Fibroblast of lung (primary cell): ENCODE measurements at regions not wholly inside any gene's neighbourhood (a gene's known extent, or its start where the extent isn't known, plus 50 kb on each side); places are given as distances from the start of the nearest gene placed in this dataset.

Source experiments
- DNase-seq, 2 donors: peaks; one replicate each; pipeline versions ENCODE4 v3.0.0 to v3.0.0-alpha.2; 2010; ENCODE audit warnings: low read depth in 2 of 2
- H2AFZ ChIP-seq: 2 replicates; pipeline ENCODE4 v1.5.1; 2012; ENCODE audit warnings: low read length, control low read depth, inconsistent platforms
- H3K27ac ChIP-seq: 2 replicates; pipeline ENCODE4 v1.5.1; 2011; ENCODE audit warnings: low read length, control low read depth; ENCODE audit not compliant: insufficient read depth
- H3K27me3 ChIP-seq: 2 replicates; pipeline ENCODE4 v1.5.1; 2011; ENCODE audit warnings: mild to moderate bottlenecking, low read length; ENCODE audit not compliant: control insufficient read depth, insufficient read depth
- H3K36me3 ChIP-seq: 2 replicates; pipeline ENCODE4 v1.5.1; 2011; ENCODE audit warnings: low read length; ENCODE audit not compliant: control insufficient read depth, insufficient read depth
- H3K4me1 ChIP-seq: 2 replicates; pipeline ENCODE4 v1.5.1; 2011; ENCODE audit warnings: low read length; ENCODE audit not compliant: control insufficient read depth, insufficient read depth; ENCODE audit errors: extremely low read depth
- H3K4me2 ChIP-seq: 2 replicates; pipeline ENCODE4 v1.5.1; 2011; ENCODE audit warnings: low read length, control low read depth; ENCODE audit not compliant: insufficient read depth; ENCODE audit errors: extremely low read depth
- H3K4me3 ChIP-seq, 4 experiments: fragments of 200-600 bp in 1 of 4; sonication (generic) in 1 of 4; replicated peaks in 1 of 4; 2 replicates each; pipeline ENCODE4 v1.5.1; 2011 to 2016; ENCODE audit warnings: low read length in 4 of 4, low read depth in 3 of 4, mild to moderate bottlenecking in 3 of 4, control low read depth in 2 of 4, inconsistent platforms in 1 of 4, mixed read lengths in 1 of 4; ENCODE audit not compliant: insufficient read depth in 1 of 4; ENCODE audit errors: control extremely low read depth in 1 of 4
- H3K79me2 ChIP-seq: 2 replicates; pipeline ENCODE4 v1.5.1; 2012; ENCODE audit warnings: mild to moderate bottlenecking, low read length, inconsistent platforms; ENCODE audit not compliant: control insufficient read depth, insufficient read depth
- H3K9ac ChIP-seq: 2 replicates; pipeline ENCODE4 v1.5.1; 2011; ENCODE audit warnings: mild to moderate bottlenecking, low read length, control low read depth; ENCODE audit not compliant: insufficient read depth
- H3K9me3 ChIP-seq: 2 replicates; pipeline ENCODE4 v1.5.1; 2012; ENCODE audit warnings: low read depth, low read length; ENCODE audit not compliant: control insufficient read depth, insufficient read depth
- H4K20me1 ChIP-seq: 2 replicates; pipeline ENCODE4 v1.5.1; 2011; ENCODE audit warnings: low read length; ENCODE audit not compliant: control insufficient read depth, insufficient read depth; ENCODE audit errors: extremely low read depth
- EZH2 ChIP-seq: IDR thresholded peaks from 2 replicates; pipeline ENCODE4 v1.5.1; 2012; ENCODE audit warnings: low read length, control low read depth, mild to moderate bottlenecking; ENCODE audit errors: missing control alignments
- TF ChIP-seq, protein P1 (sequence below), 2 donors: IDR thresholded peaks in 1 of 2; conservative IDR thresholded peaks in 1 of 2; 1 replicate in 1 of 2; 2 replicates in 1 of 2; pipeline ENCODE4 v1.5.1; 2011 to 2012; ENCODE audit warnings: low read length in 2 of 2, control low read depth in 1 of 2, inconsistent platforms in 1 of 2, low read depth in 1 of 2, mild to moderate bottlenecking in 1 of 2

DNA sequence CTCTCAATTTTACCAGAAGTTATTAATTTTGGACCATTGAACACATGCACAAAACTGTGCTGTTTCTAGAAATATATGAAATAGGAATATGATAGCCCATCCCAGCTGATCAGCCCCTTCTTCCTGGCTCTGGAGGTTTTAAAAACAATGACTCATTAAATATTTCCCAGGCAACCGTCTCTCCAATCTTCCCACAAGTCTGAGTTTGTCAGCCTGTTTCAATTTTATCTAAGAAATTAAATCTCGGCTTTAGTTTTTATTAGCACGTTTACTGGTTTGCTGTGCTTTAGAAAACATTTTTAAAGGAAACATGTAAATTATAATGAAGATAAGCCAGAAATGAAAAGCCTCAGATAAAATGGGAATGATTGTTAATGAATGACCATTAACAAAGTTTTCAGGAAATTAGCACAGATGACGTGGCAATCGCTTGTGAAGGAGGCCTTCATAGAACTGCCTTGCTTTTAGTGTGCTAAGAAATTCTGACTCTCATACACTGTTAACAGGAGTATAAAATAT, 89.3 kb upstream of the RAP1B start:
- no peak for TF ChIP-seq EZH2
- H3K79me2 ChIP-seq = no peaks in the 10 kb centered on the region
- no peaks in the 10 kb centered on the region for H3K36me3 ChIP-seq
- H3K4me2 ChIP-seq = peak overlapping the region; percentile 17
- H4K20me1 ChIP-seq = no peaks in the 10 kb centered on the region
- H3K4me3 ChIP-seq = peak overlapping the region in 2 of 4 experiments; percentile 14 to 21
- H3K4me1 ChIP-seq = peaks cover 3% of the 10 kb centered on the region
- H3K27me3 ChIP-seq = no peaks in the 10 kb centered on the region
- DNase-seq = peak; percentile 73 to 87
- no peaks in the 10 kb centered on the region for H3K9me3 ChIP-seq
- H3K27ac ChIP-seq = peak overlapping the region; percentile 68
- peak overlapping the region; percentile 49 for H2AFZ ChIP-seq
- H3K9ac ChIP-seq = no peak overlapping the region

- no peaks in the 10 kb centered on the region for H4K20me1 ChIP-seq
- peak overlapping the region; percentile 68 for H3K27ac ChIP-seq
- no peak overlapping the region for H3K9ac ChIP-seq
Measured at GRCh38 chr12:68521848-68522502, 88.7 kb upstream of the RAP1B start.

GRCh38 chr12:68529466-68529865, 81.2 kb upstream of the RAP1B start:
- Histone ChIP-seq H3K79me2 (no peaks in the 10 kb centered on the region), H4K20me1 (no peaks in the 10 kb centered on the region), H3K4me1 (no peaks in the 10 kb centered on the region), H2AFZ (no peak overlapping the region), H3K27me3 (no peaks in the 10 kb centered on the region), H3K4me2 (no peak overlapping the region), H3K36me3 (no peaks in the 10 kb centered on the region), H3K9ac (no peak overlapping the region), H3K9me3 (no peaks in the 10 kb centered on the region), H3K27ac (no peak overlapping the region), H3K4me3 (no peak overlapping the region)
- peak in 1 of 2 donors; percentile 29 for DNase-seq
- TF ChIP-seq EZH2 = no peak
- TF ChIP-seq, protein P1, sequence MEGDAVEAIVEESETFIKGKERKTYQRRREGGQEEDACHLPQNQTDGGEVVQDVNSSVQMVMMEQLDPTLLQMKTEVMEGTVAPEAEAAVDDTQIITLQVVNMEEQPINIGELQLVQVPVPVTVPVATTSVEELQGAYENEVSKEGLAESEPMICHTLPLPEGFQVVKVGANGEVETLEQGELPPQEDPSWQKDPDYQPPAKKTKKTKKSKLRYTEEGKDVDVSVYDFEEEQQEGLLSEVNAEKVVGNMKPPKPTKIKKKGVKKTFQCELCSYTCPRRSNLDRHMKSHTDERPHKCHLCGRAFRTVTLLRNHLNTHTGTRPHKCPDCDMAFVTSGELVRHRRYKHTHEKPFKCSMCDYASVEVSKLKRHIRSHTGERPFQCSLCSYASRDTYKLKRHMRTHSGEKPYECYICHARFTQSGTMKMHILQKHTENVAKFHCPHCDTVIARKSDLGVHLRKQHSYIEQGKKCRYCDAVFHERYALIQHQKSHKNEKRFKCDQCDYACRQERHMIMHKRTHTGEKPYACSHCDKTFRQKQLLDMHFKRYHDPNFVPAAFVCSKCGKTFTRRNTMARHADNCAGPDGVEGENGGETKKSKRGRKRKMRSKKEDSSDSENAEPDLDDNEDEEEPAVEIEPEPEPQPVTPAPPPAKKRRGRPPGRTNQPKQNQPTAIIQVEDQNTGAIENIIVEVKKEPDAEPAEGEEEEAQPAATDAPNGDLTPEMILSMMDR (conservative IDR thresholded peaks at IDR 0.05 in 1 of 2, IDR thresholded peaks at IDR 0.05 in 1 of 2; ENCODE audit: low read depth in 1 of 2, low read length in 2 of 2) = no peak

More at GRCh38 chr12:68521848-68522502, 88.7 kb upstream of the RAP1B start:
- peak overlapping the region in 1 of 4 experiments; percentile 21 for H3K4me3 ChIP-seq
- peak overlapping the region; percentile 17 for H3K4me2 ChIP-seq
- H3K4me1 ChIP-seq = peaks cover 3% of the 10 kb centered on the region
- peak in 1 of 2 donors; percentile 15 for DNase-seq
- TF ChIP-seq, protein P1 (conservative IDR thresholded peaks at IDR 0.05 in 1 of 2, IDR thresholded peaks at IDR 0.05 in 1 of 2; ENCODE audit: low read depth in 1 of 2, low read length in 2 of 2) = no peak
- TF ChIP-seq EZH2 = no peak
- H3K9me3 ChIP-seq = no peaks in the 10 kb centered on the region
- peak overlapping the region; percentile 49 for H2AFZ ChIP-seq
- H3K27me3 ChIP-seq = no peaks in the 10 kb centered on the region
- H3K36me3 ChIP-seq = no peaks in the 10 kb centered on the region
- H3K79me2 ChIP-seq = no peaks in the 10 kb centered on the region
